ENCODE measurements at regions not wholly inside any gene's neighbourhood (a gene's known extent, or its start where the extent isn't known, plus 50 kb on each side); places are given as distances from the start of the nearest gene placed in this dataset.

DNA sequence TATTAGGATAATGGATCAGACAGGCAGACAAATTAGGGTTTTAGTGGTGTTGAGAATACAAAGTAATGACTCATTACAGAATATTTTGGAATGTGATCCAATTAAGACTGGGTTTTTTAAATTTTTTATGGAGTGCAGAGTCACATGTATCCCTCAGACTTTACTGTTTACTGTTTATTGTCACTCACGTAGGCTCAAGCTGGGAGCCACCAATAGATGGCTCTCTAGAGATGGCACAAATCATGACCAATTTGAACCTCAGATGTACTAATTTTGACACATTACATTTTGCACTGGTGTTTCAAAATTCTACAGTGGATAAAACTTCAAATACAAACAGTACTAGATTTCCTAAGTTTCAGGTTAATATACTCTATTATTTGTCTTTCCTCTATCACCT lies 53.6 kb upstream of the ANO3 start:
- DNase-seq = no peak
